ENCODE measurements at regions not wholly inside any gene's neighbourhood (a gene's known extent, or its start where the extent isn't known, plus 50 kb on each side); places are given as distances from the start of the nearest gene placed in this dataset.

DNA sequence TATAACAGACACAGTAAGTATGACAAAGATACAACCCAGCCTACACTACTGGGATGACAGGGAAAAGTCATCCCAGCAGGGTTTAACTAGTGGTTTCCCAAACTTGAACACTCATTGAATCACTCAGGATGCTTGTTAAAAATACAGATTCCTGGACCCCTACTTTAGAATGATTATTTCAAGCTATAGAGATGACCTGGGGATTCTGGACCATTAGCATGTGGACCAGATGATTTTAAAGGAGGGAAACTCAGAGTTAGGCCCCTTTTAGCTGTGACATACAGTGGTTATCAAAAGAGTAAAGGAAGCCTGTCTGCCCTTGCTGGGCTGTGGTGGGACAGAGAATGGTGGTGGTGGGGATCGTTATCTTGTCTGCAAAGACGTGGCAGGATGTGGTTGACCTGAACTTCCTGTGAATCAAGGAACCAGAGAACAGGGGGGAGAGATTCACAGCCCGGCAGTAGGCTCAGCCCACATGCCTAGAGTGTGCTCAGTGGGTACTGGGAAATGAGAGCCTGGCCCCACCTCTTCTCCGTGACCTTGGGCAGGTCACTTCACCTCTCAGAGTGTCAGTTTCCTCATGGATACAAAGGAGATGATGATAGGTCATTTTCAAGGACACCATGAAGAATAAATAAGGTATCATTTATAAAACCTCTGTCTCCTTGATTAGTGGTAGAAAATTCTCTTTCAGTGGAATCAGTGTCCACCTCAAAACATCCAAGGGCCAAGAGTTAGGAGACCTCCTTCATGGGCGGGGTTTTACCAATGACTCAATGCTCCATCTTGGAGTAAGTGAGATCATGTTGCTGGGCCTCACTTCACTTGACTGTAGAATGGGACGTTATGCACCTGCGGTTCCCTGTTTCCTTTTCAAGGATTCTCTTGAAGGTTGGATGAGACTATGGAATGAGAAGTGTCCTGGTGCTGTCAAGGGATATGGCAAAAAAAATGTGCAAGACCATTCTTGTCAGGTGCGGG lies 306.5 kb downstream of the RPLP1 start:
- TF ChIP-seq CTCF (IDR thresholded peaks at IDR 0.05), result no peak
- ATAC-seq (ENCODE audit: insufficient number of reproducible peaks, low FRiP score, low read depth) (no peak), DNase-seq (ENCODE audit: low spot score) (no peak)
- H3K27me3 ChIP-seq (replicated peaks; ENCODE audit: insufficient read depth), result no peaks in the 10 kb centered on the region
- H3K27ac ChIP-seq, result no peak overlapping the region
- H3K9me3 ChIP-seq, result no peaks in the 10 kb centered on the region
- H3K36me3 ChIP-seq, result no peaks in the 10 kb centered on the region
- H3K4me3 ChIP-seq, result no peak overlapping the region
- H3K4me1 ChIP-seq (ENCODE audit: control insufficient read depth in 1 of 2, low read depth in 2 of 2), result peaks cover 4 to 14% of the 10 kb centered on the region in 2 donors

DNA sequence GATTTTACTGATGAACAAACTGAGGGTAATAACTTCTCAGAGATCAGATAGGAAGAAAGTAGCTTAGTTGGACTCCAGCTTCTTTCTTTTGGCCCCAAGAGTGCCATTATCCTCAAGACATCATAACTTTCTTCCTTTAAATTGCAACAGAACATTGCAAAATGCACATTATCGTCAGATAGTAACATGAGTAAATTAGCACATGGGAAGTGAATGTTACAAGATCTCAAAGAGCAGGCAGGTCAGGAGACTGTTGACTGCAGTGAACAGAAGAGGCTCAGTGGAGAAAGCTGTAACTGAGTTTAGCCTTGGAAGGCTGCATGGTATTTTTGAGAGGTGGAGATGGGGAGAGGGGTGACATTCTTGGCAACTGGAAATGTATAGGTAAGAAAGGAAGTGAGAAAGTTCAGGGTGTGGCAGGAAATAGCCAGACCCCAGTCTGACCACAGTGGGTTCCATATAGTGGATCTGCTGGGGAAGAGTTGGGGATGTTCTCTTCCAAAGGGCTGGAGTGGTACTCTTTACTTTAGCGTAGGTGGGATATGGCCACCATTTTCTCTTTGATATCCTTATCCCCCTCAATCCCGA lies 307.7 kb downstream of the RPLP1 start:
- TF ChIP-seq CTCF (IDR thresholded peaks at IDR 0.05), result no peak
- ATAC-seq (ENCODE audit: insufficient number of reproducible peaks, low FRiP score, low read depth) (no peak), DNase-seq (ENCODE audit: low spot score) (no peak)
- Histone ChIP-seq H3K27ac (peak overlapping the region; percentile 15 to 25), H3K36me3 (no peaks in the 10 kb centered on the region), H3K9me3 (no peaks in the 10 kb centered on the region), H3K27me3 (replicated peaks; ENCODE audit: insufficient read depth) (no peaks in the 10 kb centered on the region), H3K4me1 (ENCODE audit: control insufficient read depth in 1 of 2, low read depth in 2 of 2) (peaks cover 4 to 14% of the 10 kb centered on the region in 2 donors), H3K4me3 (peak overlapping the region; percentile 2)

GRCh38 chr15:69760890-69761568 lies 308.4 kb downstream of the RPLP1 start:
- H3K27ac ChIP-seq, result peak overlapping the region; percentile 15 to 25
- no peak overlapping the region for H3K4me3 ChIP-seq
- TF ChIP-seq CTCF (IDR thresholded peaks at IDR 0.05), result no peak
- no peaks in the 10 kb centered on the region for H3K27me3 ChIP-seq (replicated peaks; ENCODE audit: insufficient read depth)
- H3K36me3 ChIP-seq, result no peaks in the 10 kb centered on the region
- ATAC-seq (ENCODE audit: insufficient number of reproducible peaks, low FRiP score, low read depth) (peak; percentile 86), DNase-seq (ENCODE audit: low spot score) (peak; percentile 73)
- H3K4me1 ChIP-seq (ENCODE audit: control insufficient read depth in 1 of 2, low read depth in 2 of 2), result peaks cover 4 to 14% of the 10 kb centered on the region in 2 donors
- H3K9me3 ChIP-seq, result no peaks in the 10 kb centered on the region

GRCh38 chr15:69762373-69763148 lies 309.9 kb downstream of the RPLP1 start:
- ATAC-seq (ENCODE audit: insufficient number of reproducible peaks, low FRiP score, low read depth) (no peak), DNase-seq (ENCODE audit: low spot score) (no peak)
- H3K27ac ChIP-seq, result no peak overlapping the region
- no peaks in the 10 kb centered on the region for H3K9me3 ChIP-seq
- H3K36me3 ChIP-seq, result no peaks in the 10 kb centered on the region
- H3K4me1 ChIP-seq (ENCODE audit: control insufficient read depth in 1 of 2, low read depth in 2 of 2), result peaks cover 4 to 14% of the 10 kb centered on the region in 2 donors
- no peaks in the 10 kb centered on the region for H3K27me3 ChIP-seq (replicated peaks; ENCODE audit: insufficient read depth)
- no peak overlapping the region for H3K4me3 ChIP-seq
- TF ChIP-seq CTCF (IDR thresholded peaks at IDR 0.05), result no peak
